ENCODE measurements at regions not wholly inside any gene's neighbourhood (a gene's known extent, or its start where the extent isn't known, plus 50 kb on each side); places are given as distances from the start of the nearest gene placed in this dataset.

DNA sequence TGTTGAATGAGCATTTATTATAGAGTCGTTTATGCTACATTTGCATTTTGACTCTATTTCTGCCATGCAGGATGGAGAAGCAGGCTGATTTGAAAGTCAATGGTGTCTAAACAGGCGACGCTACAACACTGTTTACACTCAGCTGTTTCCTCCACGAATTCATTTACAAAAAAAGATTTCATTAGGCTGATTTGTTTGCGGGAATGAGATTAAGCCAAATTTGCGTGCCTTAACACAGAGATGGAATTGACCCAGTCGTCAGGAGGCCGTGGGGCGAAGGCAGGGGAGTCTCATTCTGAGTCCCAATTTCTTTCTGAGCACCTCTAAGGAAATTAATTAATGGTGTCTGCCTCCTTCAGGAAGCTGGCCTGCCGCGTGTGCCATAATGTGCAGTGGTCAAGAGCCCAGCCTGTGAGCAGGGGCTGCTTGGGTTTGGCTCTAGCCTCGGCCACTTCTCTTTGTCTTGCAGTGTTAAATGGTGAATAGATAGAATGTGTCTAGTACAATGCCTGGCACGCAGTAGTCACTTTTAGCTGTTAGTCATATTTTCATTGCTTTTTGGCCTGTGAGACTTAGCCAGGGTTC is 88.6 kb upstream of the NKD1 start:
- TF ChIP-seq EP300 (IDR thresholded peaks at IDR 0.05): no peak
- TF ChIP-seq POLR2AphosphoS5 (IDR thresholded peaks at IDR 0.05): no peak
- TF ChIP-seq, protein P1, sequence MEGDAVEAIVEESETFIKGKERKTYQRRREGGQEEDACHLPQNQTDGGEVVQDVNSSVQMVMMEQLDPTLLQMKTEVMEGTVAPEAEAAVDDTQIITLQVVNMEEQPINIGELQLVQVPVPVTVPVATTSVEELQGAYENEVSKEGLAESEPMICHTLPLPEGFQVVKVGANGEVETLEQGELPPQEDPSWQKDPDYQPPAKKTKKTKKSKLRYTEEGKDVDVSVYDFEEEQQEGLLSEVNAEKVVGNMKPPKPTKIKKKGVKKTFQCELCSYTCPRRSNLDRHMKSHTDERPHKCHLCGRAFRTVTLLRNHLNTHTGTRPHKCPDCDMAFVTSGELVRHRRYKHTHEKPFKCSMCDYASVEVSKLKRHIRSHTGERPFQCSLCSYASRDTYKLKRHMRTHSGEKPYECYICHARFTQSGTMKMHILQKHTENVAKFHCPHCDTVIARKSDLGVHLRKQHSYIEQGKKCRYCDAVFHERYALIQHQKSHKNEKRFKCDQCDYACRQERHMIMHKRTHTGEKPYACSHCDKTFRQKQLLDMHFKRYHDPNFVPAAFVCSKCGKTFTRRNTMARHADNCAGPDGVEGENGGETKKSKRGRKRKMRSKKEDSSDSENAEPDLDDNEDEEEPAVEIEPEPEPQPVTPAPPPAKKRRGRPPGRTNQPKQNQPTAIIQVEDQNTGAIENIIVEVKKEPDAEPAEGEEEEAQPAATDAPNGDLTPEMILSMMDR (IDR thresholded peaks at IDR 0.05): no peak
- TF ChIP-seq POLR2A (IDR thresholded peaks at IDR 0.05): no peak
- H3K4me3 ChIP-seq: no peak overlapping the region
- WGBS, 2 donors: 46 to 48% methylated on average over 13 of the region's 13 CpGs
- H3K27me3 ChIP-seq: peaks cover 0 to 3% (median 0%) of the 10 kb centered on the region in 4 donors
- no peak for ATAC-seq (ENCODE audit: low FRiP score in 2 of 2)
- peaks cover 0 to 14% (median 4%) of the 10 kb centered on the region in 4 donors for H3K4me1 ChIP-seq
- no peaks in the 10 kb centered on the region for H3K36me3 ChIP-seq
- DNase-seq: no peak
- H3K9me3 ChIP-seq: no peaks in the 10 kb centered on the region
- H3K27ac ChIP-seq: no peak overlapping the region

DNA sequence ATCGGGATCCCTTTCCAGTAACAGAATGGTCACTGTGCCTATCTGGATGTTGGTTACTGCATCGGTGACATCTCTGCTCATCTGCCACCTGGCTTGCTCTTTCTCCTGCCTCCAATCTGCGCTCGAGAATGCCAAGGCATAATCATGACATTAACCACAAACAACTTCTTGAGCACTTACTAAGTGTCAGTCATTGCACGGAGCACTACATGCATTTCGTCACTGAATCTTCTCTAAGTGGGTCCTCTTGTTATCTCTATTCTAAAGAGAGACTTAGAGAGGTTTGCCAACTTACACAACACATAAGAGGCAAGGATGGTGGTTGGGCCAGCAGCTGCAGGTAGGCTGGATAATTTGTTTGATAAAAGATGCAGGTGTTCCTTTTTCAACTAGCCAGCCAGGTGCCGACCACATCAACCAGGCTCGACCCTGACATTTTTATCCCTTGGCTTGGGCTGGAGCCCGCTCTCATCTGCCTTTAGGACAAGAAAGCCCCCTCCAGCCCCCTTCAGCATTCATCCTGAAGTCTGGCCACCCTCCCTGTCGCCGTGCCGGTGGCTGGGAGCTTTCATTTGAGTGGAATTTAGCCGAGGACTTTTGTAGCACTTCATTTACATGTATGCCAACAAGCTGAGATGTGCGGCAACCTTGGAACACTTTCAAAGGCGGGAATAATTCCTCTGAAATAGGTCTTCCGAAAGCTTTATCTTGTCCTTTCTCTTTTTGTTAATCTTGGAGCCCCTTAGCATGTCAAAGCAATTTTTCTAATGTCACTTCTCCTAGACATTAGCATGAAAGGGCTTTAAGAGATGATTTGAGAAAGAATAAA is 89.3 kb upstream of the NKD1 start:
- H3K36me3 ChIP-seq: no peaks in the 10 kb centered on the region
- peak in 1 of 4 donors; percentile 13 for TF ChIP-seq EP300 (IDR thresholded peaks at IDR 0.05)
- no peak for TF ChIP-seq POLR2AphosphoS5 (IDR thresholded peaks at IDR 0.05)
- TF ChIP-seq, protein P1 (IDR thresholded peaks at IDR 0.05): no peak
- TF ChIP-seq POLR2A (IDR thresholded peaks at IDR 0.05): no peak
- no peak overlapping the region for H3K4me3 ChIP-seq
- H3K27ac ChIP-seq: no peak overlapping the region
- no peaks in the 10 kb centered on the region for H3K9me3 ChIP-seq
- WGBS, 2 donors: 41 to 53% methylated on average over 16 of the region's 16 CpGs
- H3K4me1 ChIP-seq: peaks cover 0 to 14% (median 4%) of the 10 kb centered on the region in 4 donors
- peak in 1 of 2 donors; percentile 43 for DNase-seq
- no peak for ATAC-seq (ENCODE audit: low FRiP score in 2 of 2)
- H3K27me3 ChIP-seq: peaks cover 0 to 3% (median 0%) of the 10 kb centered on the region in 4 donors

DNA sequence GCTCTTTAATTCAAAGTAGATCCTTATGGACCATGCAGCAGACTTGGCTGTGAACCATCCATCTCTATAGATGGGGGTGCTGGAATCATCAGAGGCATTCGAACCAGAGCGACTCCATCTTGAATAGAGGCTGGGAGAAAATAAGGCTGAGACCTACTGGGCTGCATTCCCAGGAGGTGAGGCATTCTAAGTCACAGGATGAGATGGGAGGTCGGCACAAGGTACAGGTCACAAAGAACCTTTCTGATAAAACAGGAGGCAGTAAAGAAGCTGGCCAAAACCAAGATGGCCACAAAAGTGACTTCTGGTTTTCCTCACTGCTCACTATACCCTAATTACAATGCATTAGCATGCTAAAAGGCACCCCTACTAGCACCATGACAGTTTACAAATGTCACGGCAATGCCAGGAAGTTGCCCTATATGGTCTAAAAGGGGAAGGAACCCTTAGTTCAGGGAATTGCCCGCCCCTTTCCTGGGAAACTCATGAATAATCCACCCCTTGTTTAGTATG is 89.2 kb upstream of the BRD7 start:
- Histone ChIP-seq H3K36me3 (no peaks in the 10 kb centered on the region), H3K9me3 (no peaks in the 10 kb centered on the region), H3K4me3 (no peak overlapping the region), H3K4me1 (peaks cover 0 to 14% (median 4%) of the 10 kb centered on the region in 4 donors), H3K27me3 (peaks cover 0 to 3% (median 0%) of the 10 kb centered on the region in 4 donors), H3K27ac (no peak overlapping the region)
- TF ChIP-seq POLR2A (IDR thresholded peaks at IDR 0.05) (no peak), EP300 (IDR thresholded peaks at IDR 0.05) (no peak), POLR2AphosphoS5 (IDR thresholded peaks at IDR 0.05) (no peak)
- TF ChIP-seq, protein P1 (IDR thresholded peaks at IDR 0.05): no peak
- ATAC-seq (ENCODE audit: low FRiP score in 2 of 2) (no peak), DNase-seq (no peak)
- 68 to 82% methylated on average over 5 of the region's 5 CpGs for WGBS, 2 donors

- Histone ChIP-seq H3K9me3 (no peaks in the 10 kb centered on the region), H3K4me1 (peaks cover 0 to 14% (median 4%) of the 10 kb centered on the region in 4 donors), H3K27me3 (peaks cover 0 to 3% (median 0%) of the 10 kb centered on the region in 4 donors), H3K4me3 (no peak overlapping the region), H3K36me3 (no peaks in the 10 kb centered on the region), H3K27ac (no peak overlapping the region)
- DNase-seq (no peak), ATAC-seq (ENCODE audit: low FRiP score in 2 of 2) (no peak)
- WGBS, 2 donors: 40 to 50% methylated on average over 4 of the region's 4 CpGs
- TF ChIP-seq EP300 (IDR thresholded peaks at IDR 0.05): no peak
Measured at GRCh38 chr16:50457423-50457822, 88.6 kb upstream of the BRD7 start.

GRCh38 chr16:50455288-50455845 is 86.6 kb upstream of the BRD7 start:
- H3K9me3 ChIP-seq: no peaks in the 10 kb centered on the region
- TF ChIP-seq EP300 (IDR thresholded peaks at IDR 0.05): no peak
- TF ChIP-seq POLR2A (IDR thresholded peaks at IDR 0.05): no peak
- TF ChIP-seq, protein P1 (IDR thresholded peaks at IDR 0.05): no peak
- no peak for TF ChIP-seq POLR2AphosphoS5 (IDR thresholded peaks at IDR 0.05)
- no peak overlapping the region for H3K27ac ChIP-seq
- ATAC-seq (ENCODE audit: low FRiP score in 2 of 2) (no peak), DNase-seq (no peak)
- peaks cover 0 to 14% (median 4%) of the 10 kb centered on the region in 4 donors for H3K4me1 ChIP-seq
- H3K27me3 ChIP-seq: peaks cover 0 to under 1% (median 0%) of the 10 kb centered on the region in 4 donors
- 74 to 75% methylated on average over 7 of the region's 7 CpGs for WGBS, 2 donors
- no peaks in the 10 kb centered on the region for H3K36me3 ChIP-seq
- no peak overlapping the region for H3K4me3 ChIP-seq

Data from upper lobe of left lung (tissue), 6 donors.